NCI-H128 (cell line): ENCODE measurements at regions not wholly inside any gene's neighbourhood (a gene's known extent, or its start where the extent isn't known, plus 50 kb on each side); places are given as distances from the start of the nearest gene placed in this dataset.

ENCODE experiments used
- DNase-seq: peaks from one replicate; lab custom pipeline; 2025; ENCODE audit not compliant: unreplicated experiment; lab: John Stamatoyannopoulos, UW

GRCh38 chr4:181911420-181911819 is 331.8 kb upstream of the TENM3 start:
- DNase-seq: no peak

- no peak for DNase-seq
Measured at GRCh38 chr4:181933471-181933870, 309.7 kb upstream of the TENM3 start.

GRCh38 chr4:181938631-181939030 is 304.6 kb upstream of the TENM3 start:
- DNase-seq: no peak

DNA sequence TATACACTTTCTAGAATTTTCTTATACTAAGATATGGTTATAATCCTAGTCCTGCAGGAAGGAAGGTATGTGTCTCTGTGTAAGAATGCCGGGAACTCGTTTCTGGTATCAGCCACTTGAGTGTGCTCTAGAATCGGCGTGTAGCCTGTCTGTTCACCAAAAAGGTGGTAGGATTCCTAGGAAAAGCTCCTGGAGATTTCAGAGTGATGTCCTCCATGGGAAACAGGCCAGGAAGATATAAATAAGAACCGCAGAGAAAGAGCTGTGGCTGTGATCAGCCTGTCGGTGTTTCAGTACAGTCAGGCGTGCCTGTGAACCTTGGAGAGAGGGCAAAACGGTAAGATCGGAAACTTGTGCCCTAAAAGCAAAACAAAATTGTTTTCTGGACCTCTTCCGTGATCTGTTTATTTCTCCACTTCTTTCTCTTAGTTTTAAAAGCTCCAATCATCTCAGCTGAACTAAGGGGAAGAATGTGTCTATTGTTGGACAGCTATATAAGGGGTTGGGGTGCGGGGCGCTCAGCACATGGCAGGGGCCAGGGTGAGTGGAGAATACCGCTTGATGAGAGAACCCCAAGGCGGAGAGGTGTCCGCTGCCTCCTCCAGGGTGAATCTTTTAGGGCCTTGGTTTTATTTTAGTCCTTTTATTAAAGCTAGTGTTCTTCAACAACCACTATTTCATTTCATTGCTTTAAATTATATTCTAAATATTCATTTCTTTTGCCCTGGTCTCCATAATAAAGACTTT is 303.8 kb upstream of the TENM3 start:
- no peak for DNase-seq

DNA sequence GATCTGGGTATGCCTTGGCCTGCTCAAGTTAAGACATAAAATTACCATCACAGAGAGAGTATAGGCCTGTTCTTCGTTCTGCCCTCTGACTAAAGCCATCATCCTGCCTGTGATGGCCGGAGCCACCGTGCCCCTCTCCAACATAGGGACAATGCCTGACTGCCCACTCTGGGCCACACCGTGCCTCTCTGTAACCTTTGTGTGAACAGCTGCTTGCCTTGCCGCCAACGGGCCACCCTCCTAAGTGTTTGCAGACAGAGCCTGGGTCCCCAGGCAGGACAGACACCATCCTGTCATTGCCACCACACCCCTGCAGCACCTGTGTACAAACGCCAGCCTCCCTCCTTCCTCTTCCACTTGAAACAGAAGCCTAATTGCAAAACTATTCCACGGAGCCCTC is 298.7 kb upstream of the TENM3 start:
- no peak for DNase-seq

- no peak for DNase-seq
Measured at GRCh38 chr4:181946902-181947301, 296.3 kb upstream of the TENM3 start.

DNA sequence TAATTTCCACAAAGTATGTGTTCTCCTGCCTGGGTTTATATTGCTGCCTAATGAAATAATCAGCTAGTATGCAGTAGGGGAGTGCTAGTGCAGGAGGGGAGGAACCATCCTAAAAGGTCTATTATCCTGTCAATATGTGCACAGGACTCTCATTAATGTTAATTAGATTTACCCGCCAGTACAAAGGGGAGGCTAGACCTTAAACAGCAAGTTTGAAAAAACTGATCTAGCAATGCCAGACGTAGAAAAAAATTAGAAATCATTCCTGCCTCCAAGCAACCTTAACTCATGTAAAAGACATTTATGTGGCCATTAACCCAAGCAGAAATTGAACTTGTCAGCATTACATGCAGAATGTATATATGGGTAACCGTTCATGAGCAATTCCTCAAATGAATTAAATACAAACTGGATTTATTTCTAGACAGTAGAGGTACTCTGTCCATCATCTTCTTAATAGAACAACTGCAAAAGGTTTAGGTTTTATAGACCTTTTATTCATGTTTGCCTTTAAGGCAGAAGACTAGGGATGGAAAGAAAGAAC is 294.3 kb upstream of the TENM3 start:
- no peak for DNase-seq

GRCh38 chr4:181949704-181950312 is 293.4 kb upstream of the TENM3 start:
- DNase-seq: no peak

DNA sequence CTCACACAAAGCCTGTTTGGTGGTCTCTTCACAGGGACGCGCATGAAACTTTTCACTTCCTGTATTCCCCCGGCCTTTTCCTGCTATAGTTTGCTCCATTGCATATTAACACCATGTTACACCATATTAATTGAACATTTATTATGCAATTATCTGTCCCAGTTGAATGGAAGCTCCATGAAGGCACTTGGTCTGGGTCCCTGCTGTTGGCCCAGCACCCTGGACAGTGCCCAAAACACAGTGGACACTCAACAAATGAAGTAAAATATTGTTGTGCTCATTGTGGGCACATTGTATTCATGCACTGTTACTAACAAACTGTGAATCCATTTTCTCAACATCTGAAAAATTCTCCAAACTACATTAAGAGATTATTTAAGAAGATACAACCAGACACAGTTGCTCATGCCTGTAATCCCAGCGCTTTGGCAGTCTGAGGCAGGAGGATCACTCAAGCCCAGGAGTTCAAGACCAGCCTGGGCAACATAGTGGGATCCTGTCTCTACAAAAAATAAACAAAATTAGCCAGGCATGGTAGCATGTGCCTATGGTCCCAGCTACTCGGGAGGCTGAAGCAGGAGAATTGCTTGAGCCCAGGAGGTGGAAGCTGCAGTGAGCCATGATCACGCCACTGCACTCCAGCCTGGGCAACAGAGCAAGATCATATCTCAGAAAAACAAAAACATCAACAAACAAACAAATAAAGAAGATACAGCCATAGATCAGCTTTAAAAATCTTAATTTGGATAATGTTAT is 292.7 kb upstream of the TENM3 start:
- DNase-seq: no peak

DNA sequence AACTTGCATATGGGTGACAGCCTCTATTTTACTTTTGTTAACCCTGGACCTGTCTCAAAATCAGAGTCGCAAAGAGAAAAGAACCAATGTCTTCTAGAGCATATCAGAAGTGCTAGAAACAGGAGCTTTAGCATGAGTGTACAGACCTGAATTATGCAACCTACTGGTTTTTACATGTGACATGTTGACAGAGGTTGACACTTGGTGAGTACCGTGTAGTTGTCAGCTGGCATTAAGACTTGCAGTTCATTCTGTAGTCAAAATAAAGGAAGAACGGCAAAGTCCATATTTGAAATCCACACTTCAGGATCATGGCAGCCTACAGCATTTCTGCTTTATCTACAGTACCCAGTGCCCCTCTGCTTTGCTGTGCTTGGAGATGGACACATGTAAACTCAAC is 291.9 kb upstream of the TENM3 start:
- no peak for DNase-seq

DNA sequence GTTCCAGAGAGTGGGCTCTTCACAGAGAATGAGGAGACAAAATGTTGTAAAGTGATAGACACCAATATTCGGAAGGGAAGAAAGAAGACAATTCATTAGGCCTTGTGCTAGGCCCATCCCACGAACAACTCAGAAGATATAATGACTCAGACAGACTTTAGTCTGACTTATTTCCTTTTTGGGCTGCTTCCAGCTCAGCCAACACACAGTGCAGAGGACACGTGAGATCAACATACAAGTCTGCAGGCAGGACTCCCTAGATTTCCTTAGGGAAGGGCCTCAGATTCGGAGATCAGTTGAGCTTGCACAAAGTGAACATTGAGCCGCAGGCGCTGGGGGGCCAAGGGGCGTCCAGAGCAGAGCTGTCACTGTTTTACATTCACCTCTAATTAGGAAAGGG is 290.7 kb upstream of the TENM3 start:
- no peak for DNase-seq

DNA sequence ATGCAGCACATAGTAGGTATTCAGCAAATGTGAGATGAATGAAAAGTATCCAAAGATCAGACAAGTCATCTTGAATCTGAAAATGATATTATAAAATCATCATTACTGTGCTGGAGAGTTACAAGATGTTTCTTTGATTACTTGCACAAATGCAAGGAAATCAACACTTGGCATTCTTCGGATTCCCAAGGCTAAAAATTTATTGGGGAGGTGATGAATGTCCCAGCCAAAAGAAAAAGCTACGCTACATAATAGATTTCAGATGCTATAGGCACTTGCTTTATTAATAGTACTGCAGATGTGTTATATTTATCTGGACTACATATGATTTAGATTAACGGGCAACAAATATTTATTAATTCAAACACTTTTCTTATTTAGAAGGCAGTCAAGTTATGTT is 286.7 kb upstream of the TENM3 start:
- DNase-seq: no peak

DNA sequence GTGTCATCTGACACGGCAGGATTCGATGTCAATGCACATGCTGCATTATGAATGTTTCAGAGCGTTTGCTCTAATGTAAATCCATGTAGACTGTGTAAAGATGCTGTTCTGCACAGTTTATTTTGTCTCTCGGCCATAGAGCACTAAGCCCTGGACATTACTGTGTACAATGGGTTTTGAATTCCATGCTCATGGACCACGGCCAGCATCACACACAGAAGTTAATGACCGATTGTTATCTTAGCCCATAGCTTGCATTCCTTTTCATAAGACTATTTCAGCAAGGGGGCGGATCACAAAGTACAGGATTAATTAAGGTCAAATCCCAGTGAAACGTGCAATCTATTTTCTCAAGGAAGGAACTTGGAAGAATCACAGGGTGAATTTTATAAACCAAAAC is 286.1 kb upstream of the TENM3 start:
- no peak for DNase-seq

DNA sequence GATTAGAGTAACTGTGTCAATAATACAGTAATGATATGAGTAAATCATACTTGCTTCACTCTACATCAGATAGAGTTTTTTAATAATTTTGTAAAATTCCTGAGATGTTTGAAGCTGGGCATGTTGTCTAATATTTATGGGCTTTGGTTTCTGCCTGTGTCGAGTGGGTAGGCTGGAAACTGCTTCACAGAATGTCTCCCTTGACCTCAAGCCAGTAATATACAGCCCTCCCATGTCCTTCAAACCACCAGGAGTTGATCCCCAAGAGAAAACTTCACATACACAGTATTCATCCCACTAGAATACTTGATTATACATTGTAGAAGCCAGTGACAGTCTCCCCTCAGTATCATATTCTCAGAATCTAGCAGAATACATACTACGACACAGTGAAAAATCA is 284.8 kb upstream of the TENM3 start:
- no peak for DNase-seq

- no peak for DNase-seq
Measured at GRCh38 chr4:181959121-181959520, 284.1 kb upstream of the TENM3 start.

DNA sequence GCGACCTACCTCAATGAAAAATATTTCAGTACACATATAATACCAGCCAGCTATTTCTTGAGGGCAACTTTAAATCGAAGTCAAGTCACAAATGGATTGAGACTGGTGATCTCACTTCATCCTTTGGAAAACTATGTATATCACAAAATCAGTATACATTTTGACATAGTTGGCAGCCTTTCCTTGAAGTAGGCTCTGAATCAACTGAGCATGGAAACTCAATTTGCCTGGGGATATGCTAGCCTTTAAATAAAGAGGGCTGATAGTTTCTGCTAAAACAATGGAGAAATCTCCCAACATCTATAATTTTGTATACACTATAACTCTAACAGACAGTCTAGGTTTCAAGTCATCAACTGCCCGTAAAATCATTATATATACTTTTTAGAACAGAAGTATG is 282.8 kb upstream of the TENM3 start:
- DNase-seq: no peak

DNA sequence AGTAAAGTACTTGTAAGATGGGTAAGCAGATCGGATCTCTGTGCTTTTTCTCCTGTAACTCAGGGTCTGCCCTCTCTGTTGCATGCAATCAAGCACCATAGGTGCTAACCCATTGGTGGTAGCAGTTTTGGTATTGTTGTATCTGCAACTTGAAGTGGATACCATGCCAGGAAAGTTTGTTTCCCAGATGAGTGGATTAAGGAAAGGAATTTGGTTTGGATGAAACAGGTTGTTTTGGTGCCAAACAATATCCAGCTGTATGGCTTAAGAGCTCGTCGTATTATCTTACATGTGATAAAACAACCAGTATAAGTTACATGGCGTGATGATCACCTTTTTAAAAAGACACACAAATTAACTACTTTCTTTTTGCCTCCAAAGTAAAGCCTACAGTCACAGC is 280.9 kb upstream of the TENM3 start:
- DNase-seq: no peak

DNA sequence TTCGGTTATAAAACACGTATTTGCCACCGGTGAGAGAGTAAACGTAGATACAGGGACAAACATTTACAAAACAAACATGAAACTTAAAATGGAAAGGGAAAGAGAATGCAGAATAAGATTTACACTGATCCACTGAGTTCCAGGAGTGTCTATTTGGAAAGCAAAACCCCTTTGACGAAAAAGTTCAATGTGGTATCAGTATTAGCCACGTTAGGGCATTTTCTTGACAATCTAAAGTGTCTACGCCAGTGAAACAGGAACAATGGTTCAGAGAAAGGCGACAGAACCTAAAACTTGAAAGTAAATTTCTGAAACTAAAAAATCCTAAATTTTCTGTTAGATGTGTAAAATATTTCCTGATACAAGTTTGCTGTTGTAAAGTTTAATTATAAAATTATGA is 278.5 kb upstream of the TENM3 start:
- no peak for DNase-seq

- DNase-seq: no peak
Measured at GRCh38 chr4:181966104-181966551, 277.1 kb upstream of the TENM3 start.

- DNase-seq: no peak
Measured at GRCh38 chr4:181967401-181967800, 275.8 kb upstream of the TENM3 start.

DNA sequence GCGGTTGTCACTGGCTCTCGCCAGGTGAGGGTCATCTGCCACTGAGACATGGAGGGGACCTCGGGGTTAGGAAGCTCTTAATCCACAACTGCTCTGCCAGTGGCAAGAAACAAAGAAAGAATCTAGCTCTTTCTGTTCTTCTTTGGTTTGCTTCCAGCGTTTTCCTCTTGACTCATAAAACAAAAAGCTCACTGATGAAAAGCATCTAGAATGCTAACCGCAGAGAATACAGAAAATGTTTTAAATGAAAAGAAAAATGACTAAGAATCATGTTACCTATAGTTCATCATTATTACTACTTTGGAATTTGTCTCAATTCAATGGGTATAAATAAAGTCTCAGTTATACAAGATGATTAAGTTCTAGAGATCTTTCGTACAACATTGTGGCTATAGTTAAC is 274.8 kb upstream of the TENM3 start:
- DNase-seq: no peak

GRCh38 chr4:181969151-181969550 is 274.1 kb upstream of the TENM3 start:
- DNase-seq: no peak
